GM10266 (cell line): ENCODE measurements at regions not wholly inside any gene's neighbourhood (a gene's known extent, or its start where the extent isn't known, plus 50 kb on each side); places are given as distances from the start of the nearest gene placed in this dataset.

Experiments used
- DNase-seq: peaks from one replicate; pipeline ENCODE4 v3.0.0; 2012; ENCODE audit errors: extremely low spot score
- TF ChIP-seq, protein P1 (sequence below): IDR thresholded peaks from 2 replicates; pipeline ENCODE4 v1.5.1; 2012; ENCODE audit warnings: mild to moderate bottlenecking, low read depth; ENCODE audit not compliant: control insufficient read depth, insufficient read depth; ENCODE audit errors: missing control alignments

DNA sequence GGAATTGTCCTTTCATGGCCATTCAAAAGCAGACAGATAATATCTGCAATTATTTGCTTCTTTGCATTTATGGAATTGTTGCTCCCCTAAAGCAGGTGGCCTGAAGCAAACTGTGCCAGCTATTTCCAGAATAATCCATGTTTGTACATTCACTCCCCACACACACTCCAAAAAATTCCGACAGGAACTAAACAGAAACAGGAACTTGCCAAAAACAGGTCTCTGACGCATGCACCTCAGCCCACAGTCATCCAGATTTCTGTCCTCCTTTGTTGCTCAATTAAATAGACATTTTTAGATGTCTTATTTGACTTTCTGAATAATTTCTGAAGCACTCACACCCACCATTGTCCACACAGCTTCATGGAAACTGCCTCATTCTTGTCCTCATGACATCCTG, 71.5 kb upstream of the EDNRA start:
- DNase-seq, result no peak
- TF ChIP-seq, protein P1, sequence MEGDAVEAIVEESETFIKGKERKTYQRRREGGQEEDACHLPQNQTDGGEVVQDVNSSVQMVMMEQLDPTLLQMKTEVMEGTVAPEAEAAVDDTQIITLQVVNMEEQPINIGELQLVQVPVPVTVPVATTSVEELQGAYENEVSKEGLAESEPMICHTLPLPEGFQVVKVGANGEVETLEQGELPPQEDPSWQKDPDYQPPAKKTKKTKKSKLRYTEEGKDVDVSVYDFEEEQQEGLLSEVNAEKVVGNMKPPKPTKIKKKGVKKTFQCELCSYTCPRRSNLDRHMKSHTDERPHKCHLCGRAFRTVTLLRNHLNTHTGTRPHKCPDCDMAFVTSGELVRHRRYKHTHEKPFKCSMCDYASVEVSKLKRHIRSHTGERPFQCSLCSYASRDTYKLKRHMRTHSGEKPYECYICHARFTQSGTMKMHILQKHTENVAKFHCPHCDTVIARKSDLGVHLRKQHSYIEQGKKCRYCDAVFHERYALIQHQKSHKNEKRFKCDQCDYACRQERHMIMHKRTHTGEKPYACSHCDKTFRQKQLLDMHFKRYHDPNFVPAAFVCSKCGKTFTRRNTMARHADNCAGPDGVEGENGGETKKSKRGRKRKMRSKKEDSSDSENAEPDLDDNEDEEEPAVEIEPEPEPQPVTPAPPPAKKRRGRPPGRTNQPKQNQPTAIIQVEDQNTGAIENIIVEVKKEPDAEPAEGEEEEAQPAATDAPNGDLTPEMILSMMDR, result no peak

DNA sequence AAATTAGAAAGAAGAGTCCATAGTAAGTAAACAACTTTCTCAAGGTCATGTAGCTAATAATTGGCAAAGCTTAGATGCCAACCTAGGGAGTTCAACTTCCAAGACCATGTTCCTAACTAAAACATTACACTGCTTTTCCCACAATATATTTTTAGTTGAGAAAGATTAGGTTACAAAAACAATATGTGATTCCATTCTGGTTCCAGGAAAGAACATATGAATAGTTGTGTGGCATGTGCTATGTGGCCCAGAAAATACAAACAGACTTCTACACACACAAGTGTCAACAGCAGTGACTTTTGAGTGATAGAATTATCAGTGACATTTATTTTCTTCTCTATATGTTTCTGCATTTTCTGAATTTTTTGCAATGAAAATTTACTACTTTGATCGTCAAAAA, 62.7 kb upstream of the EDNRA start:
- TF ChIP-seq, protein P1, result no peak
- no peak for DNase-seq

DNA sequence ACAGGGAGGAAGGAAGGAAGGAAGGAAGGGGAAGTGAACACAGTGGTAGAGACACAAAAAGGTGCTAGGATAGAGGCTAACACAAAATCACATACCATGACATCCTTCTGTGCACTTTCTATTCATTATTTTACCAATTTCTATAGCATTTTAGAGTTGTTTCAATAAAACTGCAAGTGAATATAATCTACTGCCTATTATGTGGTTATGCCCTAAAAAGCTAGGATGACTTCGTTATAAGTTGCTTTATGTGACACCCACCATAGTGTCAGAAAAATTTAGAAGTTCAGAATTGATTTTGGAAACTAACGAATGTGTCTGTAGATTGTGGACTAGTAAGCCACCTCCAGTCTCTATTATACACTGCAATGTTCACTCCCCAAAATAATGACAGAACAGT, 59.4 kb upstream of the EDNRA start:
- DNase-seq, result no peak
- TF ChIP-seq, protein P1, result no peak

DNA sequence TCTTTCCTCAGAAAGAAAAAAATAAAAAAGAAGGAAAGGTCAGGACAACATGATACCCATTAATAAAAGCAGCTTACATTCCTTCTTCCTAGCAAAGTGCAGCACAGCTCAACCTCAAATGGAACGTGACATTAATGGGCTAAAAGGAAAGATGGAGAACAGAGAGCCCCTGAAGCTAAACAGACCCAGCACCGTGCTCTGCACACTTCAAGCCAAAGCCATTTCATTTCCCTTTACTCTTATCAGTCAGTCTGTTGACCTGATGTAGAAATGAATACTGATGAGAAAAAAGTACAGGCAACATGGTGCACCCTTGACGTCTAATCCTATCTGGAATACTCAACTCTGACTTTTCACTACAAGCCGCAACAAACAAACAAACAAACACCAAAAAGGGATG, 57.7 kb upstream of the EDNRA start:
- no peak for DNase-seq
- TF ChIP-seq, protein P1, result no peak

GRCh38 chr4:147425019-147425418, 55.9 kb upstream of the EDNRA start:
- no peak for DNase-seq
- TF ChIP-seq, protein P1, result no peak

- TF ChIP-seq, protein P1, result no peak
- DNase-seq, result no peak
These were observed 52.3 kb upstream of the EDNRA start for GRCh38 chr4:147428583-147428982.

DNA sequence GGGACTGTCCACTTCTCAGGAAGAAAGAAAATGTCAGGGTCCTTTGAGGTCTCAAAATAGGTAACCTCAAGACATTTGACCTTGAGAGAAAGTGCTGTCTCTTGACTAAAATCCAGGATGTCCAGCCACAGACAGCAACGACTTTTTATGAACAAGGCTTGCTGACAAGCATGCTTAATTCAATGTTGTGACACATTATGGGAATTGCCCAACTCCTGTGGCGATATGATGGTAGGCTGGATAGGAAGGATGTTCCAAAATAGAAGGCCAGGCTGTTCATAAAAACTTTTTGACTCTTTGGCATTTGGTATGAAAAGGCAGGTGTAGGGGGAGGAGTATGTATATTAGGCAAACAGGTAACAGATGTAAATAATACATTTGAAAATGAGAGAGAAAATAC, 50.8 kb upstream of the EDNRA start:
- TF ChIP-seq, protein P1, result no peak
- no peak for DNase-seq
